GM21423 (cell line): ENCODE measurements at regions not wholly inside any gene's neighbourhood (a gene's known extent, or its start where the extent isn't known, plus 50 kb on each side); places are given as distances from the start of the nearest gene placed in this dataset.

Source experiments
- ATAC-seq: cut with Tn5 transposase; IDR thresholded peaks from one replicate; pipeline ENCODE4 v1.9.1; 2021; ENCODE audit warnings: mild to moderate bottlenecking, moderate library complexity; ENCODE audit not compliant: unreplicated experiment

DNA sequence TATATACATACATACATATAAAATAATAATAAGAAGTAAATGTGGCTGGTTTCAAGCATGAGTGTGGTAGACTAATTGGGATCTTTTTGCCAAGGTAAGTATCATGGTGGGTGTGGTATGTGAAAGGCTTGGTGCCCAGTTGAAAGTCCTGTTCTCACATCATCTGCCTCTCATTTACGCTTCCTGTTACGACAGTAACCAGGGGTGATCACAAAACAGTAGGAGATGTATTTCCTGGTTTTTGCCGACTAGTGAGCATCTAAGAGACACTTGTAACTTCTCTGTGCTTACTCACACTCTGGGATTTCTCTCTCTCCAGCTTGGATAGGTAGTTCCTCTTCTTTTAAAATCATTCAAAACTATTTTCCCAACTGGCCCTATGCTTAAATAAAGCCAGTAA lies 1028.3 kb upstream of the NR2F2 start:
- ATAC-seq = no peak

DNA sequence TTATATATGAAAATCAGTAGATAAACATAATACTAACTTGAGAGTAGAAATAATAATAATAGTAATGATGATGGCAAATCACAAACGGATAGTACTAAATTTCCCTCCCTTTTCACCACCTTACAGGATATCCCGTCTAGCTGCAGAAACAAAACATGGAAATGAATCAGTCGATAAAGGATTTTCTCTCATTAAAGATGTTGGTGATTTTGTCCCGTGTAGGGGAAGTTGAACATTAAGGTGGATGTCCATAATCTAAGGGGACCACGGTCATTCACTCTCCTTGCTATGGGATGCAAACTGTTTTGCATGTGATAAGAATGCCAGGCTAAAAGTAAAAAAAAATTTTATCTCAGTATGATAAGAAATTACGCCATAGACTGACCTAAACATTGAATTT lies 1027.7 kb upstream of the NR2F2 start:
- no peak for ATAC-seq

DNA sequence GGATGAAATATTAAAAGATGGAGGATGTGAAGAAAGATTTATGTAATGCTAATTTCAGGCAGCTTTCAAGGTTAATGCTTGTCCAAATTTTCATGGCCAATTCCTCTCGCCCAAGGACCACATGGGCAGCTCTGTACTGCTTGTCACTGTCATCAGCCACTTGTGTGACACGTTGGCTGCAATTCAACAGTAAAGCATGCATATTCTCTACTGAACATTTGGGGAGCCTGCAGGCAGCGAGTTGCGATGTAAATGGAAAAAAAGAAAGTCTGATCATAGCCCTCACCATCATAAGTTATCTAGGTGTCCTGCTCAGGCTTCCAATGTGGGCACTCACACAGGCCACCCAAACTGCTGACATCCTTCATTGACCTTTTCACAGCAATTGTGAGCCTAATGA lies 1026.8 kb upstream of the NR2F2 start:
- no peak for ATAC-seq

- no peak for ATAC-seq
Measured at GRCh38 chr15:95304151-95304946, 1026.2 kb upstream of the NR2F2 start.

GRCh38 chr15:95304947-95305400 lies 1025.5 kb upstream of the NR2F2 start:
- no peak for ATAC-seq

GRCh38 chr15:95307115-95307514 lies 1023.4 kb upstream of the NR2F2 start:
- ATAC-seq = no peak

- no peak for ATAC-seq
Measured at GRCh38 chr15:95319242-95319641, 1011.3 kb upstream of the NR2F2 start.

GRCh38 chr15:95323796-95324195 lies 1006.7 kb upstream of the NR2F2 start:
- no peak for ATAC-seq

- no peak for ATAC-seq
Measured at GRCh38 chr15:95324656-95325055, 1005.8 kb upstream of the NR2F2 start.

- no peak for ATAC-seq
Measured at GRCh38 chr15:95325763-95326404, 1004.6 kb upstream of the NR2F2 start.

DNA sequence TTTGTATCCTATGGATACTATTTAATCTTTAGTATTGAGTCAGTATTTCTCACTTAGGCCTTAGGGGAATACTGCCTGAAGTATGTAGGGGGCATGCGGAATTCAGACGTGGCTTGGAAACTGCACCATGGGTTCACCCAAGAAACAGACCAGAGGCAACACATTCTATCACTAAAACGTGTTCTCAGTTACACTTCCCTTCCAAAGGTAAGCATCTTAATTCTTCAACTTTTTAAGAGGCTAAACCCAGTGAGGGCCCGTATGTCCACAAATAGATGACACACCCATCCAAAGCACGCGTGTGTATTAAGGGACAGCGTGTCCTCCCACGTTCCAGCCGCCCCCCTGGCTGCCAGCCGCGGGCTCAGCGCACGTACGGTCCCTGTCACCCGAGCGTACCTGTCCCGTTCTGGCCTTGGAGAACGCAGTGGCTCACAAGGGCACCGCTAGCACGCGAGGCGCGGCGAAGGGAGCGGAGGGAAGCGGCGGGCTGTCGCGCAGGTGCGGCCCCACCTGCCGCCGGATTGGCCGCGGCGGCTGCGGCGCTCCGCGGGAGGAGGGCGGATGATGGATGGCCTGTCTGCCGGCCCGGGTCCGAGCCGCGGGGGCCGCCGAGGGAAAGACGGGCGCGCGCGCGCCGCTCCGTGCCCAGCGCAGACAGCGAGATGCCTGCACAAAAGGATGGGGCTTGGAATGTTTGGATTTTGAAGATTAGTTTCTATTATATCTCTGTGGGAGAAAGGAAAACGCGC lies 1003.9 kb upstream of the NR2F2 start:
- ATAC-seq = no peak

DNA sequence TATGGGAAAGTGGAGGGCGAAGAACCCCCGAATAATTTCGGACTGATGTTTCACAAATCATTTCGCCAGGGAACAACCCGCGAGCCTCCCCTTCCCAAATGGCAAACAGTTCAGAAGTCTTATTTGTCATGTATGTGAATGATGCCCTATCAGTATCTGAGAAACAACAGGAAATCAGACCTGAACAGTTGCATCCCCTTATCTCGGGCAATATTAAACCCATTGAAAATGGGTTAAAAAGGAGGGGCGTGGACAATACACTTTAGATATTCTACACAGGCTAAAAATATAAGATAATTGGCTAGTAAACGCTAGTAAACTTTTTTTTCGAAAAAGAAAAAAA lies 1003.3 kb upstream of the NR2F2 start:
- no peak for ATAC-seq

DNA sequence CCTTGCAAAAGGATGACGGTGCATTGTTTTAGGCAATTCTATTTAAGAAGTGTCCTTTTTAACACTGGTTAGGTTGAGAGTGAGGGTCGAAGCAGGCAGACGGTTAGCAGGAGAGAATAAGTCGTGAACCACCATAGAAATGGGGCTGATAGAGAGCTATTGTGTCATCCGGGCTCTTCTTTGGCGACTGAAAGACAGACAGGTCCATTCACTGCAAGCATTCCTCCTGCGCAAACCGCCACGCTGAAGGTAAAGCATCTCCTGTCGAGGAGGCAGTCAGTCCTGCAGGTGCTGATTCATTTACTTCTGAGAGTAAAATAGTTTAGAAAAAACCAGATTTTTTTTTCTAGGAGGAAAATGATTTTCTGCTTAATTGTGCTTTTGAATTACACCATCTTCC lies 1002.8 kb upstream of the NR2F2 start:
- ATAC-seq = no peak

DNA sequence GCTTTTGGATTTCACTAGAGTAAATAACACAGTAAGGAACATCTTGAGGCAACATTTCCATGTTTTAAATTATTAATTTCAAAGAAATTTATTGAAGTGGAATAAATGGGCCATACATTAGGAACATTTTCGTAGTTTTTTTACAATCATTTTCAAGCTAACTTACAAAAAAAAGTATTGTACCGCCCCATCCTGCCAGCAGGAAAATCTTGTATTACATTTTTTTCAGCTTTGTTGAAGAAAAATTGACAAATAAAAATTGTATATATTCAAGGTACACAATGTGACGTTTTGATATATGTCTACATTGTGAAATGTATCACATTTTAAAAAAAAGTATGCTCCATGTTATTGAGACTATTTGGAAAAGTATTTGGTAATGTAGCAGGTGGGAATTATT lies 1001.9 kb upstream of the NR2F2 start:
- ATAC-seq = no peak

DNA sequence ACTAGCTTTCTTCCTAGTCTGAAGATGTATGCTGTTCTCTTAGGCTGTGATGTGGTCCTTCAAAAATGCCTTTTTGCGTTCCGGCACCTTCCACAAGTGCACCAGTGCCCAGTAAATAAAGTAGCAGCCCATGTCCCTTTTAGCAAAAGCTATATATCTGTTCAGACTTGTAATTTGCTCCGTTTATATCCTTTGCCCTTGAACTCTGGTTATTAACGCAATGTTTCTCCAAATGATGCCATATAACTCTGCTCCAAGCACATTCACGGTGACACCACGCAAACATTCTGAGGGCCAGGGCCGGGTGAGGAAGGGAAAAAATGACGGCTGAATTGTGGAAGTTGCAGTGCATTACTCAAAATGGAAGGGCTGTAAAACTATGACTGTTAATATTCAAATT lies 1001.1 kb upstream of the NR2F2 start:
- ATAC-seq = no peak

- no peak for ATAC-seq
Measured at GRCh38 chr15:95341686-95342085, 988.8 kb upstream of the NR2F2 start.

GRCh38 chr15:95345867-95346266 lies 984.6 kb upstream of the NR2F2 start:
- no peak for ATAC-seq

DNA sequence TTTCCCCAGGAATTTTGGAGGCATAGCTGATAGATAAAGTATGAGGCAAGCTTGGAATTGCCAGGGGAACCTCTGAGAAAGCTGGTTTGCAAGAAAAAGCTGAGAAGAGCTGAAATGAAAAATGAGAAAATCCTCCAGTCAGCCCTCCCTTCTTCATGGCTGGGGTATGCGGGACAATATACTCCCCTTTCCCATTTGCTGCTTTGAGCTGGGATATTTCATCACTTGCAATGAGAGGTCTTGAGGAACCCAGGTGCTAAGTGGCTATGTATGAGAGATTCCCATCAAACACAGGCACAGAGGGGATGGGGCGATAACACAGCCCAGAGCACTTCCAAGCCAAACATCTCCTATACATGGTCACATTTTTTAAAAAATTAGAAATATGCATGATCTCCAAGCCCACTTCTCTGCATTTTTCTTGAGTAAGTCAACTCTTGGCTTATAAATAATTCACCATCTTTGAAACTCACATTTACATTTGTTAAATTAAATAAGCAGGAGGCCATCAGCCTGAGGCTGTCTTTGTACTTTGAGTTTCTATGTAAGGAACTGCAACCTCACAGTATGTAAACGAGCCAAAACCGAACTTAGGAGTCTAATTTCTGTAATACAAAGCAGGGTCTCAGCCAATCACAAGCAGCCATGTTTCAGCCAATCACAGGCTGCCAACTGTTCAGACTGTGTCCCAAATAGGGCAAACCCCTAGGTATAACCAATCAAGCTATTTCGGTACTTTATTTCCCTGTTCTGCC lies 983.6 kb upstream of the NR2F2 start:
- no peak for ATAC-seq

GRCh38 chr15:95347837-95348236 lies 982.7 kb upstream of the NR2F2 start:
- no peak for ATAC-seq

DNA sequence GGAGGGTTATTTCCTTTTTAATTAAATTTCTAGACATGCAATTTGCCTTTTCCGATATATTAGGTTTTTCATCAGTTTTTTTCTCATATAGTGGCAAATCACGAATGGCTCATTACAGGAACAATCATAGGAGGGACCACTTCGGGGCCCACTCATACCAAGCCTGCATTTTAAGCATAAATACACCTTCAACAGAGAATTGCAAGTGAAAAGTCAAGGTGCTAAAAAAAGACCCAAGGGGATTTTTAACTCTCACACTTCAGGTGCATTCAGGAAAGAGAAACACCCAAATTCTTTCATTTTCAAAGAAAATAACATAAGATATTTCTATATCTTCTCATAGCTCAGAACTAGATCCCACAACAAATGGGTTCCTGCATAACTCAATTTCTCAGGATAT lies 979.6 kb upstream of the NR2F2 start:
- ATAC-seq = no peak

GRCh38 chr15:95352631-95353187 lies 977.8 kb upstream of the NR2F2 start:
- ATAC-seq = no peak
